ENCODE measurements at regions not wholly inside any gene's neighbourhood (a gene's known extent, or its start where the extent isn't known, plus 50 kb on each side); places are given as distances from the start of the nearest gene placed in this dataset.

GRCh38 chr6:30397697-30398096, 52.7 kb downstream of the RPP21 start:
- TF ChIP-seq CTCF (IDR thresholded peaks at IDR 0.05 in 8 of 11, conservative IDR thresholded peaks at IDR 0.05 in 3 of 11) (no peak), POLR2AphosphoS5 (IDR thresholded peaks at IDR 0.05) (no peak)

Data from spleen (tissue), 7 donors.